Thoracic aorta (tissue), 2 donors: ENCODE measurements at regions not wholly inside any gene's neighbourhood (a gene's known extent, or its start where the extent isn't known, plus 50 kb on each side); places are given as distances from the start of the nearest gene placed in this dataset.

Source experiments
- ATAC-seq: fragments of 150-250 bp; one replicate; pipeline ENCODE4 v1.8.0; 2017; ENCODE audit warnings: low read depth; ENCODE audit not compliant: insufficient number of reproducible peaks, low FRiP score
- DNase-seq: peaks from one replicate; pipeline ENCODE4 v3.0.0-alpha.2; 2020; ENCODE audit warnings: low spot score
- H3K27ac ChIP-seq, 2 donors: fragments of 200-600 bp; sonication (generic); 1 replicate in 1 of 2; 2 replicates in 1 of 2; pipeline ENCODE4 v1.5.1; 2016; ENCODE audit warnings: mild to moderate bottlenecking in 2 of 2, moderate library complexity in 2 of 2
- H3K27me3 ChIP-seq: fragments of 200-600 bp; sonication (generic); replicated peaks from 2 replicates; pipeline ENCODE4 v1.6.0; 2016; ENCODE audit warnings: mild to moderate bottlenecking; ENCODE audit not compliant: insufficient read depth
- H3K36me3 ChIP-seq: fragments of 200-600 bp; sonication (generic); one replicate; pipeline ENCODE4 v1.5.1; 2016
- H3K4me1 ChIP-seq, 2 donors: fragments of 200-600 bp; sonication (generic); 1 replicate in 1 of 2; 2 replicates in 1 of 2; pipeline versions ENCODE4 v1.5.1 to v1.6.0; 2016; ENCODE audit warnings: low read depth in 2 of 2, mild to moderate bottlenecking in 1 of 2; ENCODE audit not compliant: control insufficient read depth in 1 of 2
- H3K4me3 ChIP-seq: fragments of 200-600 bp; sonication (generic); 2 replicates; pipeline ENCODE4 v1.5.1; 2016; ENCODE audit warnings: mild to moderate bottlenecking
- H3K9me3 ChIP-seq: fragments of 200-600 bp; sonication (generic); 2 replicates; pipeline ENCODE4 v1.5.1; 2016
- CTCF ChIP-seq: fragments of 200-600 bp; sonication (generic); IDR thresholded peaks from one replicate; pipeline ENCODE4 v1.5.1; 2019; ENCODE audit warnings: antibody characterized with exemption

GRCh38 chr3:181076558-181076957 lies 87.0 kb upstream of the DNAJC19 start:
- DNase-seq (no peak), ATAC-seq (no peak)
- no peak for TF ChIP-seq CTCF
- Histone ChIP-seq H3K27me3 (no peaks in the 10 kb centered on the region), H3K9me3 (no peaks in the 10 kb centered on the region), H3K27ac (no peak overlapping the region), H3K4me3 (no peak overlapping the region), H3K36me3 (no peaks in the 10 kb centered on the region), H3K4me1 (no peaks in the 10 kb centered on the region)

DNA sequence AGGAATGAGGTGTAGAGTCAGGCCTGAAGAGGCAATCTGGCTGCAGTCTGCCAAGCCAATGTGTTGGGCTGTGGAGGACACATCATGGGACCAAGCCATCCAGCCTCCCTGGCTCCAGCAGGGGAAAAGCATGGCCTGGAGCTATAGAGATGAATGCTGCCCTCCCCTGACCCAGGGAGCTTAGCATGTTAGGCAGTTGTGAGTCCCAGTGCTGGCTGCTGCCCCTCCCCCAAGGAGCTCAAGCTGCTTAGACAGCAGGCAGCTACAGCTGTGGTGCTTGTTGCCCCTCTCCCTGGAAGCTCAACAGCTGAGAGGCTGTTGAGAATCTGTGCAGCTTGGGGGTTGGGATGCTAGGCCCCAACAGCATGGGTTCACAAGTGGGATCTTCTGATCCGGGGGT lies 85.6 kb upstream of the DNAJC19 start:
- DNase-seq = no peak
- no peak for TF ChIP-seq CTCF

GRCh38 chr3:181066143-181067087 lies 76.9 kb upstream of the DNAJC19 start:
- no peak for ATAC-seq

More for the DNA sequence above, 85.6 kb upstream of the DNAJC19 start:
- no peak for ATAC-seq
- H3K4me3 ChIP-seq = no peak overlapping the region
- H3K4me1 ChIP-seq = no peaks in the 10 kb centered on the region
- H3K27me3 ChIP-seq = no peaks in the 10 kb centered on the region
- H3K36me3 ChIP-seq = no peaks in the 10 kb centered on the region
- no peaks in the 10 kb centered on the region for H3K9me3 ChIP-seq
- no peak overlapping the region for H3K27ac ChIP-seq

DNA sequence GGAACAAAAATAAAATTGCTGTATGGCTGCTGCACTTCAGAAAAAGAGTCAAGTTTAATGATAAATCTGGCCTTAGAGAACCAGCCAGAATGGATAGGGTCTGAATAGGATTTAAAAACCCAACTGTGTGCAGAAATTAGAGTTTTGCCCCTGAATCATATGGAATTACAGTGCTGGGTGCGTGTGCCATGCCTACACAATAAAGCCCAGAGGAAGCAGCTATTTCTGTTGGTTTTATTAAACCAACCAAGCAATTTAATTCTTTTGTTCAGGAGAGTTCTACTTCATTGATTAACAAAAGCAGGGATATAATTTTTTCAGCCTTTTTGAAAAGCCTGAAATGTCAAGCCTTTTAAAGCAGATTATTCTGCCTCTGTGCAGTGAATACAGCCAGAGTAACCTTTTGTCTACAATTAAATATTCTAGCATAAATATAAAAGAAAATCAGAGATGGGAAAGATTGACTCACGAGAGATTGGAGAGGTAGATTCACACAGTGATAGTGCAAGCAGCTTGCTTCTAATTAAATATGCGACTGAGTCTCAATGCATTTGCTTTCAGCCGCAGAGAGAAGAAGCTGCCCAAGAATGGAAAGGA lies 66.7 kb upstream of the DNAJC19 start:
- no peak overlapping the region for H3K27ac ChIP-seq
- ATAC-seq = no peak

More at GRCh38 chr3:181066143-181067087, 76.9 kb upstream of the DNAJC19 start:
- H3K27ac ChIP-seq = no peak overlapping the region
- H3K36me3 ChIP-seq = no peaks in the 10 kb centered on the region
- no peak overlapping the region for H3K4me3 ChIP-seq
- DNase-seq = no peak
- no peaks in the 10 kb centered on the region for H3K9me3 ChIP-seq
- H3K4me1 ChIP-seq = no peaks in the 10 kb centered on the region
- TF ChIP-seq CTCF = no peak
- H3K27me3 ChIP-seq = no peaks in the 10 kb centered on the region

More for the DNA sequence above, 66.7 kb upstream of the DNAJC19 start:
- no peak overlapping the region for H3K4me3 ChIP-seq
- H3K27me3 ChIP-seq = no peaks in the 10 kb centered on the region
- no peaks in the 10 kb centered on the region for H3K9me3 ChIP-seq
- TF ChIP-seq CTCF = no peak
- H3K36me3 ChIP-seq = no peaks in the 10 kb centered on the region
- no peak for DNase-seq
- no peaks in the 10 kb centered on the region for H3K4me1 ChIP-seq
